Naive thymus-derived CD4-positive, alpha-beta T cell (primary cell): ENCODE measurements at regions not wholly inside any gene's neighbourhood (a gene's known extent, or its start where the extent isn't known, plus 50 kb on each side); places are given as distances from the start of the nearest gene placed in this dataset.

Source experiments
- ATAC-seq: fragments of 150-1000 bp; cut with Tn5 transposase; 2 replicates; pipeline ENCODE4 v1.10.0; 2021; ENCODE audit warnings: mild to moderate bottlenecking, moderate library complexity
- CTCF ChIA-PET: fragments of 350-600 bp; sonication (Branson Sonifier 250); formaldehyde crosslinking; loops from one replicate; lab custom pipeline; 2021; ENCODE audit warnings: antibody characterized with exemption; lab: Charles Lee
- POLR2A ChIA-PET: fragments of 350-600 bp; sonication (Branson Sonifier 250); formaldehyde crosslinking; loops from one replicate; lab custom pipeline; 2021; ENCODE audit warnings: antibody characterized with exemption, inconsistent platforms; lab: Charles Lee
- DNase-seq, 9 donors: peaks; one replicate each; pipeline versions ENCODE4 v3.0.0 to v3.0.0-alpha.2; 2020 to 2022; ENCODE audit warnings: mixed read lengths in 1 of 9
- H3K27ac ChIP-seq: one replicate; pipeline ENCODE4 v1.7.0; 2013; ENCODE audit warnings: mild to moderate bottlenecking, low read depth, low read length, moderate library complexity
- H3K27me3 ChIP-seq, 2 donors: one replicate each; pipeline ENCODE4 v1.7.0; 2013; ENCODE audit warnings: low read length in 2 of 2, mild to moderate bottlenecking in 2 of 2, moderate library complexity in 2 of 2; ENCODE audit not compliant: control insufficient read depth in 2 of 2, insufficient read depth in 2 of 2
- H3K36me3 ChIP-seq, 3 experiments: 1 replicate in 2 of 3; 2 replicates in 1 of 3; pipeline ENCODE4 v1.7.0; 2013; ENCODE audit warnings: low read length in 3 of 3, mild to moderate bottlenecking in 3 of 3, moderate library complexity in 1 of 3; ENCODE audit not compliant: insufficient read depth in 3 of 3, control insufficient read depth in 2 of 3
- H3K4me1 ChIP-seq, 2 donors: one replicate each; pipeline ENCODE4 v1.7.0; 2013; ENCODE audit warnings: low read length in 2 of 2, mild to moderate bottlenecking in 2 of 2, moderate library complexity in 1 of 2; ENCODE audit not compliant: control insufficient read depth in 2 of 2, insufficient read depth in 2 of 2
- H3K4me3 ChIP-seq: 2 replicates; pipeline ENCODE4 v1.7.0; 2013; ENCODE audit warnings: mild to moderate bottlenecking, low read length
- H3K9me3 ChIP-seq, 3 experiments: 1 replicate in 2 of 3; 2 replicates in 1 of 3; pipeline ENCODE4 v1.7.0; 2013; ENCODE audit warnings: low read length in 3 of 3; ENCODE audit not compliant: control insufficient read depth in 2 of 3
- H3K27ac Mint-ChIP-seq, 9 donors: one replicate each; pipeline ENCODE4 v1.8.0; 2020 to 2022; ENCODE audit warnings: mixed read lengths in 9 of 9, mild to moderate bottlenecking in 8 of 9, moderate library complexity in 5 of 9, inconsistent platforms in 2 of 9
- H3K27me3 Mint-ChIP-seq, 5 donors: one replicate each; pipeline ENCODE4 v1.8.0; 2021 to 2022; ENCODE audit warnings: mixed read lengths in 5 of 5, mild to moderate bottlenecking in 1 of 5
- H3K36me3 Mint-ChIP-seq, 5 donors: one replicate each; pipeline ENCODE4 v1.8.0; 2020 to 2022; ENCODE audit warnings: mixed read lengths in 5 of 5, mild to moderate bottlenecking in 3 of 5, inconsistent platforms in 1 of 5
- H3K4me1 Mint-ChIP-seq, 7 donors: one replicate each; pipeline ENCODE4 v1.8.0; 2020 to 2022; ENCODE audit warnings: mixed read lengths in 7 of 7, mild to moderate bottlenecking in 3 of 7, inconsistent platforms in 1 of 7
- H3K4me3 Mint-ChIP-seq, 10 donors: one replicate each; pipeline ENCODE4 v1.8.0; 2020 to 2022; ENCODE audit warnings: mild to moderate bottlenecking in 10 of 10, mixed read lengths in 10 of 10, moderate library complexity in 6 of 10, inconsistent platforms in 2 of 10
- H3K9me3 Mint-ChIP-seq, 11 donors: one replicate each; pipeline ENCODE4 v1.8.0; 2020 to 2022; ENCODE audit warnings: mixed read lengths in 11 of 11, mild to moderate bottlenecking in 4 of 11, inconsistent platforms in 1 of 11, moderate library complexity in 1 of 11
- intact Hi-C, 2 donors: fragments of 100-400 bp; cut with micrococcal nuclease; formaldehyde crosslinking; loops; one replicate each; pipeline ENCODE4 v1.15.1; 2023

GRCh38 chr16:64172652-64173051, 949.2 kb downstream of the CDH11 start:
- no peaks in the 10 kb centered on the region for H3K9me3 ChIP-seq
- no peak overlapping the region for H3K27ac Mint-ChIP-seq

GRCh38 chr16:64172226-64172625, 949.6 kb downstream of the CDH11 start:
- CTCF ChIA-PET, result no interaction called here
- Mint-ChIP-seq H3K9me3 (peaks cover 1 to 30% (median 10%) of the 10 kb centered on the region in 11 donors), H3K4me3 (no peak overlapping the region), H3K36me3 (peaks cover 0 to 1% (median 0%) of the 10 kb centered on the region in 5 donors), H3K27ac (no peak overlapping the region), H3K27me3 (no peaks in the 10 kb centered on the region), H3K4me1 (no peaks in the 10 kb centered on the region)
- POLR2A ChIA-PET, result no interaction called here
- Histone ChIP-seq H3K4me3 (no peak overlapping the region), H3K27me3 (no peaks in the 10 kb centered on the region), H3K4me1 (no peaks in the 10 kb centered on the region), H3K9me3 (no peaks in the 10 kb centered on the region), H3K36me3 (no peaks in the 10 kb centered on the region), H3K27ac (no peak overlapping the region)
- DNase-seq, result no peak
- ATAC-seq, result no peak
- intact Hi-C loops, result no loop called here

More at GRCh38 chr16:64172652-64173051, 949.2 kb downstream of the CDH11 start:
- Histone ChIP-seq H3K27ac (no peak overlapping the region), H3K36me3 (no peaks in the 10 kb centered on the region), H3K4me3 (no peak overlapping the region), H3K4me1 (no peaks in the 10 kb centered on the region), H3K27me3 (no peaks in the 10 kb centered on the region)
- H3K4me1 Mint-ChIP-seq, result no peaks in the 10 kb centered on the region
- POLR2A ChIA-PET, result no interaction called here
- no peak for DNase-seq
- H3K27me3 Mint-ChIP-seq, result no peaks in the 10 kb centered on the region
- intact Hi-C loops, result no loop called here
- H3K9me3 Mint-ChIP-seq, result peaks cover 6 to 34% (median 14%) of the 10 kb centered on the region in 11 donors
- H3K36me3 Mint-ChIP-seq, result peaks cover 0 to 5% (median 0%) of the 10 kb centered on the region in 5 donors
- CTCF ChIA-PET, result no interaction called here
- H3K4me3 Mint-ChIP-seq, result no peak overlapping the region
- ATAC-seq, result no peak

- DNase-seq, result no peak
- no peak overlapping the region for H3K27ac ChIP-seq
- Mint-ChIP-seq H3K4me1 (no peaks in the 10 kb centered on the region), H3K9me3 (peaks cover 0 to 28% (median 9%) of the 10 kb centered on the region in 11 donors), H3K27ac (no peak overlapping the region), H3K36me3 (no peaks in the 10 kb centered on the region), H3K27me3 (no peaks in the 10 kb centered on the region), H3K4me3 (no peak overlapping the region)
- H3K4me1 ChIP-seq, result no peaks in the 10 kb centered on the region
- intact Hi-C loops, result no loop called here
- no peak for ATAC-seq
- H3K9me3 ChIP-seq, result no peaks in the 10 kb centered on the region
- no peaks in the 10 kb centered on the region for H3K27me3 ChIP-seq
- ChIA-PET POLR2A (no interaction called here), CTCF (no interaction called here)
- H3K36me3 ChIP-seq, result no peaks in the 10 kb centered on the region
- H3K4me3 ChIP-seq, result no peak overlapping the region
Measured at GRCh38 chr16:64171632-64172031, 950.2 kb downstream of the CDH11 start.

GRCh38 chr16:64168371-64168770, 953.5 kb downstream of the CDH11 start:
- Histone ChIP-seq H3K9me3 (no peaks in the 10 kb centered on the region), H3K36me3 (no peaks in the 10 kb centered on the region), H3K4me1 (no peaks in the 10 kb centered on the region), H3K4me3 (no peak overlapping the region), H3K27me3 (no peaks in the 10 kb centered on the region), H3K27ac (no peak overlapping the region)
- no peak for DNase-seq
- Mint-ChIP-seq H3K4me3 (no peak overlapping the region), H3K36me3 (peaks cover 0 to 7% (median 0%) of the 10 kb centered on the region in 5 donors), H3K4me1 (no peaks in the 10 kb centered on the region), H3K27ac (no peak overlapping the region), H3K27me3 (no peaks in the 10 kb centered on the region), H3K9me3 (peaks cover 0 to 27% (median 12%) of the 10 kb centered on the region in 11 donors)
- CTCF ChIA-PET, result interaction anchor here (0.7 kb wide), 1 partner anchor 11 kb away, joined by 3 read pairs; no protein-coding TSS in a partner anchor
- intact Hi-C loops, result no loop called here
- POLR2A ChIA-PET, result no interaction called here
- no peak for ATAC-seq

GRCh38 chr16:64167936-64168335, 953.9 kb downstream of the CDH11 start:
- CTCF ChIA-PET, result interaction anchor here (0.7 kb wide), 1 partner anchor 10 kb away, joined by 3 read pairs; no protein-coding TSS in a partner anchor
- ATAC-seq (no peak), DNase-seq (no peak)
- H3K27ac ChIP-seq, result no peak overlapping the region
- POLR2A ChIA-PET, result no interaction called here
- Mint-ChIP-seq H3K27me3 (no peaks in the 10 kb centered on the region), H3K4me3 (no peak overlapping the region), H3K27ac (no peak overlapping the region), H3K4me1 (no peaks in the 10 kb centered on the region), H3K9me3 (peaks cover 0 to 27% (median 12%) of the 10 kb centered on the region in 11 donors), H3K36me3 (peaks cover 0 to 7% (median 0%) of the 10 kb centered on the region in 5 donors)
- intact Hi-C loops, result no loop called here
- H3K4me3 ChIP-seq, result no peak overlapping the region
- H3K4me1 ChIP-seq, result no peaks in the 10 kb centered on the region
- H3K9me3 ChIP-seq, result no peaks in the 10 kb centered on the region
- no peaks in the 10 kb centered on the region for H3K36me3 ChIP-seq
- H3K27me3 ChIP-seq, result no peaks in the 10 kb centered on the region

GRCh38 chr16:64165368-64165767, 956.5 kb downstream of the CDH11 start:
- Histone ChIP-seq H3K27me3 (no peaks in the 10 kb centered on the region), H3K27ac (no peak overlapping the region), H3K9me3 (no peaks in the 10 kb centered on the region), H3K36me3 (no peaks in the 10 kb centered on the region), H3K4me3 (no peak overlapping the region), H3K4me1 (no peaks in the 10 kb centered on the region)
- DNase-seq, result no peak
- H3K36me3 Mint-ChIP-seq, result peaks cover 0 to 7% (median 0%) of the 10 kb centered on the region in 5 donors
- POLR2A ChIA-PET, result no interaction called here
- no peaks in the 10 kb centered on the region for H3K27me3 Mint-ChIP-seq
- no peak for ATAC-seq
- H3K4me3 Mint-ChIP-seq, result no peak overlapping the region
- H3K4me1 Mint-ChIP-seq, result no peaks in the 10 kb centered on the region
- no peak overlapping the region for H3K27ac Mint-ChIP-seq
- H3K9me3 Mint-ChIP-seq, result peaks cover 0 to 20% (median 9%) of the 10 kb centered on the region in 11 donors
- intact Hi-C loops, result no loop called here
- CTCF ChIA-PET, result no interaction called here

- Mint-ChIP-seq H3K27ac (no peak overlapping the region), H3K4me1 (no peaks in the 10 kb centered on the region), H3K4me3 (no peak overlapping the region), H3K9me3 (peaks cover 3 to 25% (median 11%) of the 10 kb centered on the region in 11 donors), H3K27me3 (no peaks in the 10 kb centered on the region), H3K36me3 (peaks cover 0 to 10% (median 0%) of the 10 kb centered on the region in 5 donors)
- CTCF ChIA-PET, result no interaction called here
- ATAC-seq (no peak), DNase-seq (no peak)
- Histone ChIP-seq H3K9me3 (peaks cover 0 to 5% (median 0%) of the 10 kb centered on the region in 3 experiments), H3K4me3 (no peak overlapping the region), H3K27ac (no peak overlapping the region), H3K27me3 (no peaks in the 10 kb centered on the region), H3K36me3 (no peaks in the 10 kb centered on the region), H3K4me1 (no peaks in the 10 kb centered on the region)
- POLR2A ChIA-PET, result no interaction called here
- intact Hi-C loops, result no loop called here
Measured at GRCh38 chr16:64162613-64163375, 959.1 kb downstream of the CDH11 start.
